H1 (cell line): ENCODE measurements at regions not wholly inside any gene's neighbourhood (a gene's known extent, or its start where the extent isn't known, plus 50 kb on each side); places are given as distances from the start of the nearest gene placed in this dataset.

ENCODE experiments used
- CTCF ChIA-PET: fragments of 300-600 bp; sonication (Branson Sonifier 250); formaldehyde crosslinking; loops from one replicate; lab custom pipeline; 2021; ENCODE audit not compliant: partially characterized antibody; lab: Charles Lee
- POLR2A ChIA-PET: fragments of 300-600 bp; sonication (Branson Sonifier 250); formaldehyde crosslinking; loops from one replicate; lab custom pipeline; 2021; ENCODE audit warnings: inconsistent platforms; ENCODE audit not compliant: partially characterized antibody; lab: Charles Lee
- DNase-seq, 2 experiments: peaks; one replicate each; pipeline versions ENCODE4 v3.0.0 to v3.0.0-alpha.2; 2010 to 2022; ENCODE audit warnings: low spot score in 2 of 2, low read depth in 1 of 2, mixed read lengths in 1 of 2
- FAIRE-seq: peaks from 2 replicates; lab custom pipeline; 2011; peaks lifted over from hg19 to GRCh38; lab: Jason Lieb, UNC
- H2AFZ ChIP-seq: 2 replicates; pipeline ENCODE4 v1.8.1; 2012; ENCODE audit warnings: low read length, inconsistent platforms
- H2AK5ac ChIP-seq: 2 replicates; pipeline ENCODE4 v1.6.1; 2013; ENCODE audit warnings: low read depth, low read length
- H2BK120ac ChIP-seq: replicated peaks from 2 replicates; pipeline ENCODE3; 2013; ENCODE audit warnings: low read depth, low read length, inconsistent platforms
- H2BK12ac ChIP-seq: 2 replicates; pipeline ENCODE4 v1.6.1; 2013; ENCODE audit warnings: low read depth, low read length
- H2BK15ac ChIP-seq: 2 replicates; pipeline ENCODE4 v1.6.1; 2013; ENCODE audit warnings: low read length
- H2BK20ac ChIP-seq: 2 replicates; pipeline ENCODE4 v1.6.1; 2013; ENCODE audit warnings: low read length
- H2BK5ac ChIP-seq: 2 replicates; pipeline ENCODE4 v1.6.1; 2013; ENCODE audit warnings: low read depth, low read length
- H3K14ac ChIP-seq: 2 replicates; pipeline ENCODE4 v1.6.1; 2013; ENCODE audit warnings: inconsistent platforms; ENCODE audit not compliant: insufficient read length
- H3K18ac ChIP-seq: 2 replicates; pipeline ENCODE4 v1.6.1; 2013; ENCODE audit warnings: low read length; ENCODE audit errors: extremely low read depth
- H3K23ac ChIP-seq: 2 replicates; pipeline ENCODE4 v1.6.1; 2013; ENCODE audit warnings: inconsistent platforms; ENCODE audit not compliant: insufficient read length
- H3K23me2 ChIP-seq: 2 replicates; pipeline ENCODE4 v1.6.1; 2013; ENCODE audit warnings: low read depth, low read length
- H3K27ac ChIP-seq: 2 replicates; pipeline ENCODE4 v1.6.1; 2011; ENCODE audit warnings: low read depth, low read length, inconsistent platforms
- H3K27me3 ChIP-seq, 4 experiments: replicated peaks in 1 of 4; 1 replicate in 1 of 4; 2 replicates in 3 of 4; pipeline versions ENCODE4 v1.6.1 to v1.8.1; 2011 to 2013; ENCODE audit warnings: low read length in 3 of 4, mild to moderate bottlenecking in 3 of 4, inconsistent platforms in 2 of 4, mixed read lengths in 2 of 4, moderate library complexity in 1 of 4; ENCODE audit not compliant: control insufficient read depth in 3 of 4, insufficient read depth in 3 of 4; ENCODE audit errors: extremely low read depth in 1 of 4
- H3K36me3 ChIP-seq, 4 experiments: 2 replicates each; pipeline versions ENCODE4 v1.6.1 to v1.8.1; 2011 to 2013; ENCODE audit warnings: mild to moderate bottlenecking in 4 of 4, low read length in 3 of 4, moderate library complexity in 2 of 4, control low read depth in 1 of 4, inconsistent platforms in 1 of 4; ENCODE audit not compliant: insufficient read depth in 4 of 4, control insufficient read depth in 2 of 4
- H3K4ac ChIP-seq: replicated peaks from 2 replicates; pipeline ENCODE3; 2013; ENCODE audit warnings: low read length, low read depth, mixed read lengths, inconsistent platforms; ENCODE audit not compliant: insufficient read length
- H3K4me1 ChIP-seq, 4 experiments: replicated peaks in 1 of 4; 1 replicate in 1 of 4; 2 replicates in 3 of 4; pipeline versions ENCODE4 v1.6.1 to v1.8.1; 2011 to 2013; ENCODE audit warnings: low read length in 3 of 4, inconsistent platforms in 2 of 4, mixed read lengths in 1 of 4; ENCODE audit not compliant: insufficient read depth in 4 of 4, control insufficient read depth in 3 of 4
- H3K4me2 ChIP-seq, 2 experiments: 2 replicates each; pipeline versions ENCODE4 v1.6.1 to v1.8.1; 2011 to 2013; ENCODE audit warnings: low read depth in 2 of 2, low read length in 2 of 2, control low read depth in 1 of 2, inconsistent platforms in 1 of 2, mild to moderate bottlenecking in 1 of 2; ENCODE audit not compliant: insufficient read depth in 1 of 2
- H3K4me3 ChIP-seq, 4 experiments: fragments of 200-600, 300-600 bp in 1 of 4; sonication (generic), shearing (Covaris generic), sonication (Bioruptor Twin) in 1 of 4; 2 replicates each; pipeline versions ENCODE4 v1.5.1 to v1.8.1; 2011 to 2016; ENCODE audit warnings: low read length in 4 of 4, low read depth in 3 of 4, control low read depth in 2 of 4, inconsistent platforms in 2 of 4, mild to moderate bottlenecking in 2 of 4, mixed read lengths in 1 of 4, moderate library complexity in 1 of 4; ENCODE audit not compliant: insufficient read depth in 2 of 4; ENCODE audit errors: extremely low read depth in 1 of 4
- H3K56ac ChIP-seq: replicated peaks from 2 replicates; pipeline ENCODE3; 2013; ENCODE audit warnings: low read depth, mild to moderate bottlenecking, mixed read lengths, low read length, inconsistent platforms; ENCODE audit not compliant: insufficient read length
- H3K79me1 ChIP-seq: 2 replicates; pipeline ENCODE4 v1.6.1; 2013; ENCODE audit warnings: low read depth, low read length, control low read depth
- H3K79me2 ChIP-seq, 2 experiments: 2 replicates each; pipeline versions ENCODE4 v1.6.1 to v1.8.1; 2012 to 2013; ENCODE audit warnings: low read length in 2 of 2, mild to moderate bottlenecking in 2 of 2, inconsistent platforms in 1 of 2; ENCODE audit not compliant: insufficient read depth in 2 of 2, control insufficient read depth in 1 of 2
- H3K9ac ChIP-seq, 4 experiments: replicated peaks in 1 of 4; 1 replicate in 1 of 4; 2 replicates in 3 of 4; pipeline versions ENCODE4 v1.6.1 to v1.8.1; 2011 to 2013; ENCODE audit warnings: low read depth in 3 of 4, low read length in 3 of 4, control low read depth in 2 of 4, mild to moderate bottlenecking in 2 of 4, moderate library complexity in 2 of 4, inconsistent platforms in 1 of 4; ENCODE audit errors: extremely low read depth in 1 of 4
- H3K9me3 ChIP-seq, 2 experiments: 2 replicates each; pipeline versions ENCODE4 v1.6.1 to v1.8.1; 2012 to 2013; ENCODE audit warnings: mild to moderate bottlenecking in 2 of 2, moderate library complexity in 2 of 2, control low read depth in 1 of 2, inconsistent platforms in 1 of 2, low read depth in 1 of 2, low read length in 1 of 2, mixed read lengths in 1 of 2; ENCODE audit not compliant: insufficient read depth in 2 of 2
- H4K20me1 ChIP-seq, 2 experiments: replicated peaks in 1 of 2; 2 replicates each; pipeline versions ENCODE3 to v1.8.1; 2011 to 2013; ENCODE audit warnings: inconsistent platforms in 2 of 2, low read length in 2 of 2, mild to moderate bottlenecking in 1 of 2; ENCODE audit not compliant: insufficient read depth in 2 of 2, control insufficient read depth in 1 of 2
- H4K5ac ChIP-seq: 2 replicates; pipeline ENCODE4 v1.6.1; 2013; ENCODE audit warnings: low read length, low read depth, mixed read lengths, inconsistent platforms; ENCODE audit not compliant: insufficient read length
- H4K8ac ChIP-seq: 2 replicates; pipeline ENCODE4 v1.8.0; 2013; ENCODE audit warnings: mild to moderate bottlenecking, moderate library complexity, low read length, inconsistent platforms; ENCODE audit not compliant: insufficient read depth; ENCODE audit errors: extremely low read depth
- H4K91ac ChIP-seq: replicated peaks from 2 replicates; pipeline ENCODE3; 2013; ENCODE audit warnings: low read length, mixed read lengths, inconsistent platforms; ENCODE audit not compliant: insufficient read length
- ASH2L ChIP-seq: fragments of 200-600, 300-600 bp; sonication (generic); IDR thresholded peaks from one replicate; pipeline ENCODE4 v1.7.1; 2017; ENCODE audit warnings: low read length
- CHD2 ChIP-seq: IDR thresholded peaks from 2 replicates; pipeline ENCODE4 v1.6.1; 2012; ENCODE audit warnings: low read length, improper control_type of control experiment
- FOSL1 ChIP-seq: IDR thresholded peaks from 2 replicates; pipeline ENCODE4 v1.6.1; 2011; ENCODE audit warnings: mild to moderate bottlenecking, low read depth, low read length, moderate library complexity; ENCODE audit not compliant: insufficient read depth
- WGBS, 2 experiments: shearing (Covaris generic) in 1 of 2; methylation state at CpG; one replicate each; pipeline versions ENCODE4 v1.1.6 to v1.1.7; 2013 to 2015; ENCODE audit warnings: low lambda C conversion rate in 2 of 2, mixed read lengths in 2 of 2, inconsistent platforms in 1 of 2, low coverage in 1 of 2, missing lambda C conversion rate in 1 of 2; ENCODE audit not compliant: insufficient replicate concordance in 2 of 2, insufficient coverage in 1 of 2, insufficient read length in 1 of 2; ENCODE audit errors: extremely low coverage in 1 of 2, missing lambda C conversion rate in 1 of 2; 5-methylcytosine and 5-hydroxymethylcytosine counted together
- TF ChIP-seq, protein P1 (sequence below): IDR thresholded peaks from 2 replicates; pipeline ENCODE4 v1.6.1; 2012; ENCODE audit warnings: inconsistent platforms

DNA sequence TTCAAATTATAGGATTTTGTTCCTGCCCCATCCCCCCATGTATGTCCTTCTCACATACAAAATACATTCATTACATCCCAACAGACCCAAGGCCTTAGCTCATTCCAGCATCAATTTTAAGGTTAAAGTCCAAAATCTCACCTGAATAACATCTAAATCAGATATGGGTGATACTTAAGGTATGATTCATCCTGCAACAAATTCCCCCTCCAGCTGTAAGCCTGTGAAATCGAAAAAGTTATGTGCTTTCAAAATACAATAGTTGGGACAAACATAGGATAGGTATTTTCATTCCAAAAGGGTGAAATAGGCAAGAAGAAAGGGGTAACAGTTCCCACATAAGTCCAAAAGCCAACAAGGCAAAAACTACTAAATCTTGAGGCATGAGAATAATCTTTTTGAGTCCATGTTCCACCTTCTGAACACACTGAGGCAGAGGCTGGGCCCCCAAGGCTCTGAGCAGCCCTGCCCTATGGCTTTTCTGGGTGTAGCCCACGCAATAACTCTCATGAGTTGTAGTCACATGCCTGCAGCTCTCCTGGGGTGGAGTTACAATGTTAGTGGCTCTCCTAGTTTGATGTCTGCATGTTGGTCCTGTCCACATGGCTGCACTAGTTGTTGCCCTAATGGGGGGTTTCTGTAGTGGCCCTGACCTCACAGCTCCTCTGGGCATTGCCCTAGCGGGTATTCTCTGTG is 243.9 kb upstream of the SMARCA2 start:
- Histone ChIP-seq H3K14ac (no peak overlapping the region), H4K20me1 (no peaks in the 10 kb centered on the region), H2BK120ac (no peak overlapping the region), H2BK12ac (no peak overlapping the region), H3K4me3 (no peak overlapping the region), H3K23me2 (no peaks in the 10 kb centered on the region), H3K27ac (no peak overlapping the region), H4K91ac (no peak overlapping the region), H4K5ac (no peak overlapping the region), H3K4ac (no peak overlapping the region), H3K9me3 (peaks cover 3% of the 10 kb centered on the region in 2 experiments; a peak in 2 of 4 replicates), H3K23ac (no peak overlapping the region), H3K9ac (no peak overlapping the region), H3K56ac (no peak overlapping the region), H3K79me1 (no peaks in the 10 kb centered on the region), H2BK5ac (no peak overlapping the region), H3K36me3 (no peaks in the 10 kb centered on the region), H2AFZ (no peak overlapping the region), H3K18ac (no peak overlapping the region), H2BK15ac (no peak overlapping the region), H4K8ac (0 out of 2 replicates have a peak overlapping the region, but pooled peaks have one; percentile 12), H3K79me2 (no peaks in the 10 kb centered on the region), H3K27me3 (no peaks in the 10 kb centered on the region), H2AK5ac (no peak overlapping the region), H3K4me2 (no peak overlapping the region), H3K4me1 (peaks cover 0 to 7% (median 4%) of the 10 kb centered on the region in 4 experiments; a peak in 3 of 7 replicates), H2BK20ac (no peak overlapping the region)
- DNase-seq (no peak), FAIRE-seq (no peak)
- WGBS, 2 experiments: 91% methylated on average over 3 of the region's 3 CpGs; no CpG with 5 or more reads in 1 of the 2 experiments
- TF ChIP-seq FOSL1 (no peak), CHD2 (no peak), ASH2L (no peak)
- TF ChIP-seq, protein P1, sequence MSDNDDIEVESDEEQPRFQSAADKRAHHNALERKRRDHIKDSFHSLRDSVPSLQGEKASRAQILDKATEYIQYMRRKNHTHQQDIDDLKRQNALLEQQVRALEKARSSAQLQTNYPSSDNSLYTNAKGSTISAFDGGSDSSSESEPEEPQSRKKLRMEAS: no peak
- CTCF ChIA-PET: interaction anchor here (0.6 to 1.5 kb wide), 2 partner anchors 14 to 44 kb away, joined by 3 to 4 read pairs; no protein-coding TSS in a partner anchor
- POLR2A ChIA-PET: interaction anchor here (0.6 kb wide), 1 partner anchor 883 kb away, joined by 3 read pairs; no protein-coding TSS in a partner anchor
